ENCODE measurements at regions not wholly inside any gene's neighbourhood (a gene's known extent, or its start where the extent isn't known, plus 50 kb on each side); places are given as distances from the start of the nearest gene placed in this dataset.

- no peak for TF ChIP-seq REST (IDR thresholded peaks at IDR 0.05)
- no peak for TF ChIP-seq TAF1 (conservative IDR thresholded peaks at IDR 0.05)
- TF ChIP-seq EGR1 (IDR thresholded peaks at IDR 0.05; ENCODE audit: low read depth in 2 of 2) = no peak
- TF ChIP-seq ATF3 (IDR thresholded peaks at IDR 0.05) = no peak
- no peak for TF ChIP-seq HNF4A (conservative IDR thresholded peaks at IDR 0.05)
- TF ChIP-seq MAX (IDR thresholded peaks at IDR 0.05) = no peak
- no peak for TF ChIP-seq GABPA (IDR thresholded peaks at IDR 0.05 in 1 of 2, conservative IDR thresholded peaks at IDR 0.05 in 1 of 2)
- no peak for TF ChIP-seq YY1 (IDR thresholded peaks at IDR 0.05)
- Histone ChIP-seq H3K27me3 (ENCODE audit: control insufficient read depth in 4 of 4, insufficient read depth in 4 of 4, low read length in 3 of 4) (no peaks in the 10 kb centered on the region), H3K4me3 (ENCODE audit: low read depth in 1 of 3, low read length in 3 of 3) (no peak overlapping the region), H3K9ac (ENCODE audit: low read depth in 1 of 2, low read length in 2 of 2) (no peak overlapping the region), H3K36me3 (ENCODE audit: control insufficient read depth in 4 of 4, insufficient read depth in 3 of 4, low read depth in 1 of 4, low read length in 3 of 4) (no peaks in the 10 kb centered on the region), H3K9me3 (ENCODE audit: control insufficient read depth in 4 of 4, low read length in 3 of 4) (no peaks in the 10 kb centered on the region), H3K27ac (ENCODE audit: low read depth in 1 of 2, low read length in 2 of 2) (no peak overlapping the region), H3K4me1 (ENCODE audit: control insufficient read depth in 4 of 4, insufficient read depth in 4 of 4, low read length in 3 of 4) (no peaks in the 10 kb centered on the region)
- DNase-seq (ENCODE audit: low spot score) = no peak
Measured at GRCh38 chr10:20407357-20407756, 489.8 kb downstream of the NEBL start.

GRCh38 chr10:20406281-20407104, 490.6 kb downstream of the NEBL start:
- H3K4me3 ChIP-seq (ENCODE audit: low read depth in 1 of 3, low read length in 3 of 3) = no peak overlapping the region
- no peaks in the 10 kb centered on the region for H3K9me3 ChIP-seq (ENCODE audit: control insufficient read depth in 4 of 4, low read length in 3 of 4)
- WGBS = 72% methylated on average over 6 of the region's 6 CpGs
- H3K4me1 ChIP-seq (ENCODE audit: control insufficient read depth in 4 of 4, insufficient read depth in 4 of 4, low read length in 3 of 4) = no peaks in the 10 kb centered on the region
- no peak overlapping the region for H3K9ac ChIP-seq (ENCODE audit: low read depth in 1 of 2, low read length in 2 of 2)
- TF ChIP-seq FOXA2 (IDR thresholded peaks at IDR 0.05) = no peak
- no peak for TF ChIP-seq CTCF (IDR thresholded peaks at IDR 0.05; ENCODE audit: low read depth, low read length, missing input control)
- TF ChIP-seq GABPA (IDR thresholded peaks at IDR 0.05 in 1 of 2, conservative IDR thresholded peaks at IDR 0.05 in 1 of 2) = no peak
- TF ChIP-seq ZBTB33 (IDR thresholded peaks at IDR 0.05) = no peak
- no peak for TF ChIP-seq ATF3 (IDR thresholded peaks at IDR 0.05)
- TF ChIP-seq YY1 (IDR thresholded peaks at IDR 0.05) = no peak
- no peak for TF ChIP-seq RXRA (IDR thresholded peaks at IDR 0.05)
- no peak for TF ChIP-seq RAD21 (IDR thresholded peaks at IDR 0.05)
- no peak for TF ChIP-seq TAF1 (conservative IDR thresholded peaks at IDR 0.05)
- TF ChIP-seq HNF4G (IDR thresholded peaks at IDR 0.05) = no peak
- TF ChIP-seq SP1 (IDR thresholded peaks at IDR 0.05) = no peak
- TF ChIP-seq JUND (IDR thresholded peaks at IDR 0.05) = no peak
- TF ChIP-seq EGR1 (IDR thresholded peaks at IDR 0.05; ENCODE audit: low read depth in 2 of 2) = no peak
- TF ChIP-seq REST (IDR thresholded peaks at IDR 0.05) = no peak
- no peak for TF ChIP-seq NR2F2 (IDR thresholded peaks at IDR 0.05)
- no peak for TF ChIP-seq MAX (IDR thresholded peaks at IDR 0.05)
- no peak for TF ChIP-seq FOXA1 (IDR thresholded peaks at IDR 0.05)
- TF ChIP-seq HNF4A (conservative IDR thresholded peaks at IDR 0.05) = no peak
- no peak for DNase-seq (ENCODE audit: low spot score)
- H3K36me3 ChIP-seq (ENCODE audit: control insufficient read depth in 4 of 4, insufficient read depth in 3 of 4, low read depth in 1 of 4, low read length in 3 of 4) = no peaks in the 10 kb centered on the region
- H3K27me3 ChIP-seq (ENCODE audit: control insufficient read depth in 4 of 4, insufficient read depth in 4 of 4, low read length in 3 of 4) = no peaks in the 10 kb centered on the region
- no peak overlapping the region for H3K27ac ChIP-seq (ENCODE audit: low read depth in 1 of 2, low read length in 2 of 2)

Data from liver (tissue), 8 donors.